MV-4-11 (cell line): ENCODE measurements at regions not wholly inside any gene's neighbourhood (a gene's known extent, or its start where the extent isn't known, plus 50 kb on each side); places are given as distances from the start of the nearest gene placed in this dataset.
"Not testable (repeated sequence)": the region's sequence is repeated elsewhere in the genome, so short reads cannot be mapped to it uniquely, and the experiment has no call there.

ENCODE experiments used
- DNase-seq: peaks from one replicate; lab custom pipeline; 2025; lab: John Stamatoyannopoulos, UW

DNA sequence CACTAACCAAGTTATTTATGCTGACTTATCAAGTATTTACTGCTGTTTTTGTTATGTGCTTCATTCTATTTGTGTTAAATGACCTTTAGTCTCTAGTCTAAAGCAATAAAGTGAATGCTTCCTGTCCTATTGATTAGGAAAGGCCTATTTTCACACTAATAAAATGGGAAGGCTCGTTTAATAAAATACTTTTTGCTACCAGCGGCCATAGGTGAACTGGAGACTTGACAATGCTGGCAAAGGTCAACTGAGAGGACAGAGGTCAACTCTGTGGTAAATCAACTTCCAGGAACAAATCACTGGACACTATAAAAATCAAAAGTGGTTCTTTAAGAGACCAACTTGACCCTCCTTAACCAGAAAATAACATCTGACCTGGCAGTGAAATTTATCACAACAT is 634.3 kb downstream of the ISL1 start:
- DNase-seq, result no peak

DNA sequence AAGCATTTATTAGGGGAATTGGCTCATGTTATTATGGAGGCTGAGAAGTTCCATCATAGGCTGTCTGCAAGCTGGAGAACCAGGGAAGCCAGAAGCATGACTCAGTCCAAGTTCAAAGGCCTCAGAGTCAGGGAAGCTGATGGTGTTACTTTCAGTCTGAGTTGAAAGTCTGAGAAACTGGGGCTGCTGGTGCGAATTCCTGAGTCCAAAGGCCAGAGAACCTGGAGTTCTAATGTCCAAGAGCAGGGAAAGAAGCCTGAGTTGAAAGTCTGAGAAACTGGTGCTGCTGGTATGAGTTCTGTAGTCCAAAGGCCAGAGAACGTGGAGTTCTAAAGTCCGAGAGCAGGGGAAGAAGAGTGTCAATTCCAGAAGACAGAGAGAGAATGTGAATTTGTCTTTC is 641.1 kb downstream of the ISL1 start:
- DNase-seq, result no peak

DNA sequence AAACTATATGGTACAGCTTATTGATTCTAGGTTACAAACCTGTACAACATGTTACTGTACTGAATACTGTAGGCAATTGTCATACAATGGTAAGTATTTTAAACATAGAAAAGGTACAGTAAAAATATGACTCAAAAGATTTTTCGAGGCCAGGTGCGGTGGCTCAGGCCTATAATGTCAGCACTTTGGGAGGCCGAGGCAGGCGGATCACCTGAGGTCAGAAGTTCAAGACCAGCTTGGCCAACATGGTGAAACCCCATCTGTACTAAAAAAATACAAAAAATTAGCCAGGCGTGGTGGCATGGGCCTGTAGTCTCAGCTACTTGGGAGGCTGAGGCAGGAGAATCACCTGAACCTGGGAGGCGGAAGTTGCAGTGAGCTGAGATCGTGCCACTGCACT is 646.6 kb downstream of the ISL1 start:
- DNase-seq, result not testable (repeated sequence)

DNA sequence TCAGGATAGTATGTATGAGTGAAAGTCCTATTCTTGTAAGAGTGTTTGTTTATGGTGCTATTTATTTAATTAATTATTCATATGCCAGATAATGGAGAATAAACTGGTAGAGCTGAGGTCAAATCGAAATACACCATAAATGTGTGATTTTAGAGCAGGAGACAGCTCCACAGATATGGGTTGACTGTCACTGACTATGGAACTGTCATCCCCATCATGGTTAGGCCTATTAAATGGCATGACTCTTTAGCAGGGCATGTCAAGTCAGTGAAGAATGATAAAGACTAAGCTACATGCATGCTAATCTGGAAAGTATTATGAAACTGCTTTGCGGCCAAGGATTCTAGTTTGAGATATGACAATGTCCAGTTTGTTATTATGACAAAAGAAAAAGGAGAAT is 658.6 kb downstream of the ISL1 start:
- DNase-seq, result no peak

DNA sequence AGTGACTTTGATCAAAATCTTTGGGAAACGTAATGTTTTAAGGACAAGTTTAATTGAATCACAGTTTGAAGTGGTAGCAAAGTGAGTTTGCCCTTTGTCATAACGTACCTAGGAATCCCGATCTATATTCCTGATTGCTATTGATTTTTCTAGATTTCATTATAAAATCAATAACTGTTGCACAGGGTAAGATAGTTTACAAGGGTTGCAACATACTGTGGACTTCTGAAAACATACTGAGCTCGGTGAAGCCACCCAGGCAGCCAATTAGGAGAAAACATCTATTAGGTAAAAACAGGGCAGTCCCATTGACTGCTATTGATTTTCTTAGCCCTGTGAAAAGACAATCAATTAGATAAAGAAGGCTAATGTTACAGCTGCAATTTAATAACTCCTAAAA is 659.9 kb downstream of the ISL1 start:
- no peak for DNase-seq

DNA sequence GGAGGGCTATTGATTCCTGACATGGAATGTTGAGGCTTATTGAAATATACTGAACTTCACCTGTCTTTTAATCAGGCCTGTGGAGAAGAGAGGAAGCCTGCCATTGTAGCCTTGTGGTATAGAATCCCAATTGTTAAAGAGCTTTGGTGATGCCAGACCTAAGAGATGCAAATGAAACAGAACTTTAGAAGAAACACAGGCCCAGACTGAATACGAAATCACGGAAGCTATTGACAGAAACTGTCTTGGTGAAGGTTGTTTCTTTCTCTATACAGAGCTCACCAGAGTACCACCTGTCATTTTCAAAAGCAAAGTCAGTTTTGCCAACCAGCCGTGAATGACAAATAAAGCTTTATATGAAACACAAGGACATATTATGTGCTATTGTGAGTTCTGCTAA is 660.3 kb downstream of the ISL1 start:
- no peak for DNase-seq

DNA sequence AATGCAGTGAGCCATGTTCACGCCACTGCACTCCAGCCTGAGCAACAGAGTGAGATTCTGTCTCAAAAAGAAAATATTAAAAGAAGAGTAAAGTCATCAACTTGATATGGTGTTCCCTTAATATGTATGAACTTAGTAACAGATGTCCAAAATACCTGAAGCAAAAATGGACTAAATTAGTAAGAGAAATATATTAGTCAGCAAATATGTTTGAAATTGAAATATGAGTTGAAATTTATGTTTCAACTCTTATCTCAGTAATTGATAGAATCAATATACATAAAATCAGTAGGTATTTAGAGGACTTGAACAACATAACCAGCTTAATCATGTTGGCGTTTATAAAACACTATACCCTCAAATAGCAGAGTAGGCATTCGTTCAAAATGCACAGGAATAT is 668.5 kb downstream of the ISL1 start:
- DNase-seq, result no peak

DNA sequence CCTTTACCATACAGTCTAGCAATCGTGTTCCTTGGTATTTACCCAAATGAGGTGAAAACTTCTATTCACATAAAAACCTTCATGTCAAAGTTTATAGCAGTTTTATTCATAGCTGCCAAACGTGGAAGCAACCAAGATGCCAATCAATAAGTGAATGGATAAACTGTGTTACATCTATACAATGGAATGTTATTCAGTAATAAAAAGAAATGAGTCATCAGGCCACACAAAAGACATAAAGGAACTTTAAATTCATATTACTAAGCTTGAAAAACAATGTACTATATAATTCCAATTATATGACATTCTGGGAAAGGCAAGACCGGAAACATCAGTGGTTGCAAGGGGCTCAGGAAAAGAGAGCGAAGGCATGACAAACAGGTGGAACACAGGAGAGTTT is 679.9 kb downstream of the ISL1 start:
- DNase-seq, result no peak

DNA sequence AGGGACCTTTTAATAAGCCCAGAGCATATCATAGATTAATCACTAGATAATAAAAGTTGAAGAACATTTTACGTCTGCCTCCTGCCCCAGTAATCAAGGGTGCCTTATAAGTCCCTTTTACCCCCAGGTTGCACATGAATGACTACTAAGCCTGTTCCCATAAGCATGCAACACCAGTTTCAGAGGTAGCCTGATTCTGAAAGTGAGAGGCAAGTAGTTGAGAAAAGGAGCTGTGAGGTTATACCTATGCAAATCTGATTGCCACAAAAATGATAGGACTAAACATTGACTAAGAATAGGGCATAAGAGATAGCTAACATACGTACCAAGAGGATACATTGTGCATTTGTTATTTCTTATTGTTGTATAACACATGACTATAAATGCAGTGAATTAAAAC is 681.9 kb downstream of the ISL1 start:
- no peak for DNase-seq

DNA sequence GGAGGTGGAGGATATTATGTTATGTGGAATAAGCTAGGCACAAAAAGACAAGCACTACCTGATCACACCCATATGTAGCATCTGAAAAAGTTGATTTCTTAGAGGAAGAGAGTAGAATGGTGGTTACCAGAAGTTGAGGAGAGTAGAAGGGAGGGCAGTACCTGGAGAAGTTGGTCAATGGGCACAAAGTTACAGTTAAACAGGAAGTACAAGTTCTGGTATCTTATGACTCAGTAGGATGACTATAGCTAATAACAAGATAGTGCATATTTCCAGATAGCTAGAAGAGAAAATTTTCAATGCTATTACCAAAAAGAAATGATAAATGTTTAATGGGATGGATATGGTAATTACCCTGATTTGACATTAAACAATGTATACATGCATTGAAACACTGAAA is 686.7 kb downstream of the ISL1 start:
- no peak for DNase-seq

DNA sequence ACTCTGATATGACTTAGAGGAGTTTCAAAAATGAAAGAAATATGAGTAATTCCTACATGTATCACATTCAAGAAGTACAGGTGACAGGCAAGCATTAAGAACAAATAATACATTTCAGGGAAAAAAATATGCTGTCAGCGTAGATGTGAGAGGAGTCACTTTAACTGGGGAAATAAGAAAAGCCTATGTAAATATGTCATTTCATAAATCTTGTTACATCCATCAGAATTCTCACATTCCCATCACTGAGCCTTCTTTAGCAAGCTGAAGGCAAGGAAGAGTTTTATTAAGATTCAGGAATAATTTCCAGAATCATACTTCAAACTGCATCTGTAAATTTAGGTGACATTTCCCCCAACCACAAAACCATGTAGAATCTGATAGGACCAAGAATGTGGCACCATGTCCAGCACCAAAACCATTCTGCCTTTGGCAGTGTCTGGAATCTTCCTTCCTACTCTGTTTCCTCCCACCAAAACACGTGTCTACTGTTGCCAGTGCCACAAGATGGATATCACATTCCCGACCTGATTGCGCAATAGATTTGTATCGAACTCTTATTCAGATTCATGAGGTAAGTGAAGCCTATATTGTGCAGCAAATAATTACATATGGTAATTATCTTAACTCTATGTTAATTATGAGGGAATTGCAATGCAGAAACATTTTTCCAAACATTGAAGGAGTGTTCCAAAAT is 690.9 kb downstream of the ISL1 start:
- DNase-seq, result no peak

DNA sequence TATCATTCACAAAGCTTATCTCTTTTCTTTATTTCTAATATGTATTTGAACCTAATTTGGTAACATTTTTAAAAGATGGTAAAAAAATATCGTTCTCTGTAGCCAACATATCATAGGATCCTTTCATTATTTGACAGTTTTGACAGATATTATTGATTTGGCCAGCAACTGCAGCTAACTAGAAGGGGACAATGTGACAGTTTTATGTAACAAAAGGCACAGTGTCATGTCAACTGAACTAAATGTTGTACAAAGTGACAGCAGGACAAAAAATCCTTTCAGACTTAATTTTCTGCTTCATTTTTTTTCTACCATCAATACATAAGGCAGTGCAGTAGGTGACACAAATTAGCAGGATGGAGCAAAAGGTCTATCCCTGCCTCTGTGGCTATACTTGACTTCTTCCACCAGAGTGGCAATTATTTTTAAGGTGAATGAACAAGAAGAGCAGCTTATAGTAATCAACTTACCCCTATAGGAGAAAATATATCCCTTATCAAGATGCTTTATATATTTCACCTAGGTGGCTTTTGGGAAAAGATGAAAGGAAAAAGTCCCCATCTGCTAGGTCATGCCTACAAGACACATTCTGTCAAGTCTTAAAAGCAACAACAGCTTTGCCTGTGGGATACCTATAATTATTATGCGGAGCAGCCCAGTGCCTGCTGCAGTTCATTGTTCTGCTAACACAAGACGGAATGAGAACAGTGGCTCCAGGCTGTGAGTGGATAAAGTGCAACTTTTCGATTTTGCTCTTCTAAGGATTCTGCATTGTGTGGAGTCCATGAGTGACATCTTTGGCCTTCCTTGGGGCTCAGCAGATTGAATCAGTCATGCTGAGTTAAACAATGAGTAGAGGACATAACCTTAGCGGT is 694.9 kb downstream of the ISL1 start:
- DNase-seq, result no peak

DNA sequence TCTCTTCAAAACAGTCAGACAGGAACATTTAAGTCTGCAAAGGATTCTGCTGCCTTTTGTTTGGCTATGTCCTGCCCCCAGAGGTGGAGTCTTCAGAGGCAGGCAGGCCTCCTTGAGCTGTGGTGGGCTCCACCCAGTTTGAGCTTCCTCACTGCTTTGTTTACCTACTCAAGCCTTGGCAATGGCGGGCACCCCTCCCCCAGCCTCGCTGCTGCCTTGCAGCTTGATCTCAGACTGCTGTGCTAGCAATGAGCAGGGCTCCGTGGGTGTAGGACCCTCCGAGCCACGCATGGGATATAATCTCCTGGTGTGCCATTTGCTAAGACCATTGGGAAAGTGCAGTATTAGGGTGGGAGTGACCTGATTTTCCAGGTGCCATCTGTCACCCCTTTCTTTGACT is 685.4 kb upstream of the ITGA1 start:
- DNase-seq, result not testable (repeated sequence)

DNA sequence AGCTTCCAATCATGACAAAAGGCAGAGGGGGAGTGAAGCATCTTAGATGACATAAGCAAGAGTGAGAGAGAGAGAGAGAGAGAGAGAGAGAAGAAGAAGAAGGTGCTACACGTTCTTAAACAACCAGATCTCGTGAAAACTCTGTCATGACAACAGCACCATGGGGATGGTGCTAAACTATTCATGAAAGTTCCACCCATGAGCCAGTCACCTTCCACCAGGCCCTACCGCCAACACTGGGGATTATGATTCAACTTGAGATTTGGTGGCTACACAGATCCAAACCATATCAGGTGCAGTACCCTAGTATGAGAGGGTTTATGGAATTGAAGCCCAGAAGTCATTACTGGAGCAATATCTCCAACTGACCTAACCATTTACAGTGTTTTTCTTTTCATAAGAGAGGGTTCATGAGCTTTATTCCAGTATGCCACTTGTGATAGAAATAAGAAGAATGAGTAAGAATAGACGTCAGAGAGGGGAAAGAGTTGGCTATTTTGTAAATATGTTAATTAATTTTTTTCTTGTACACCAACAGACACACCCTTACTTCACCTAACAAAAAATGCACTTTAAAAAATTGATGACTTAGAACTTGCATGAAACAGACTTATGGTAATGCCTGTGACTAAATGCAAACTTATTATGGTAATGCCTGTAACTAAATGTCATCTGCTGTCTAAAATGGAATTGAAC is 680.4 kb upstream of the ITGA1 start:
- no peak for DNase-seq

DNA sequence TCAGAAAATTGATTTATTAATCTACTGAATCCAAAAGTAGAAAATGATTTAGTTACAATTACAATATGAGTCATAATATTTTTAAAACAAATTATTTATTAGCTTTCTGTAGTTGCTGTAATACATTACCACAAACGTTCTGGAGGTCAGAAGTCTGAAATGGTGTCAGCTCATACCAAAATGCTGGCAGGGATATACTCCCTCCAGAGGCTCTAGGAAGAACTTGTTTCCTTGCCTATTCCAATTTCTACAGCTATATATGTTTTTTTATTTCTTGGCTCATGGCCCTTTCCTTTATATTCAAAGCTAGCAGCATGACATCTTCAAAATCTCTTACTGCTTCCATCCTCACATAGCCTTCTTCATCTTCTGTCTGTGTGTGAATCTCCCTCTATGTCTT is 667.9 kb upstream of the ITGA1 start:
- DNase-seq, result no peak

DNA sequence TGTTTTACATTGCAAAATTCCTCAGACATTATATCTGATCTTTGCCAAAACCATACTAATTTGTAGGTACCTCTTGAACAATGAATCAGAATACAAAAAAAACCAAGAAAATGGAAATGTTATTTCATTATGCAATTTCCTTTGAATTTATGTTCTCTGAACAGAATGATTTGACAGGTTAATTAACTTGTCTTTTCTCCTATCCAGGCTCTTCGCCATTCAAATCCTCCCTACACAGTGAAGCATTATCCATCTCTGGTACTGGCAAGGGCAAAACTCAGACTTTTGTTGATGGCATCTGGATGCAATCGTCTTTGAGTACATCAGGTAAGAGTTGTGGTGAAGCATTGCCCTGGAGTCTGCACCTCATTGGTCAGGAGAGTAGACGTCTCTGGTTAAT is 655.7 kb upstream of the ITGA1 start:
- no peak for DNase-seq

DNA sequence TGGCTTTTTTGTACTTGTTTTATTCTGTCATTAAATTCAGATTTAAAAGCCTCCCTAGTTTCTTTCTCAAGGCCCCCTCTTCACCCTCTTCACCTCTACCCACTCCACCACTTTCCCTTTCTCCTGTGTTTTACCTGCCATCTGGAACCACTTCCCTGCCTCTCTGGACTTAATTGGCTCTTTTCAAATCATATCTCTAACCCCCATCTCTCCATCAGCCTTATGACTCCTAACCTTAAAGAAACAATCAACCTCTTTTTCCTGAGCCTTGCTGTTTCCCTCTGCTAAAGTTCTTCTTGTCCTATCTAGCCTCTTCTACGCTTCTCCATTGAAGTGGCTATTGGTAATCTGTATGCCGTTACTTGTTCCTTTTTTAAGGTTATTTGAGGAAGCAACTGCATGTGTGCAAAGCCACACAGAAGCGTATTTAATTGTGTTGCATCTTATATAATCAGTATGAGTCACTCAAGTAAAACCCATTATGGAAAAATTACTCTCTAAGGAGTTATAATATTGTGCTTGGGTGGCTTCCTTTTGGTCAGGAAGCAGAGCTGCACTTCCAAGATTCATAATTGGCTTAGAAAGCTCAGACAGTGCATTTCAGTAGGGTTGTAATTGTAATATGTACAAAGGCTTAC is 653.6 kb upstream of the ITGA1 start:
- peak; percentile 87 for DNase-seq

DNA sequence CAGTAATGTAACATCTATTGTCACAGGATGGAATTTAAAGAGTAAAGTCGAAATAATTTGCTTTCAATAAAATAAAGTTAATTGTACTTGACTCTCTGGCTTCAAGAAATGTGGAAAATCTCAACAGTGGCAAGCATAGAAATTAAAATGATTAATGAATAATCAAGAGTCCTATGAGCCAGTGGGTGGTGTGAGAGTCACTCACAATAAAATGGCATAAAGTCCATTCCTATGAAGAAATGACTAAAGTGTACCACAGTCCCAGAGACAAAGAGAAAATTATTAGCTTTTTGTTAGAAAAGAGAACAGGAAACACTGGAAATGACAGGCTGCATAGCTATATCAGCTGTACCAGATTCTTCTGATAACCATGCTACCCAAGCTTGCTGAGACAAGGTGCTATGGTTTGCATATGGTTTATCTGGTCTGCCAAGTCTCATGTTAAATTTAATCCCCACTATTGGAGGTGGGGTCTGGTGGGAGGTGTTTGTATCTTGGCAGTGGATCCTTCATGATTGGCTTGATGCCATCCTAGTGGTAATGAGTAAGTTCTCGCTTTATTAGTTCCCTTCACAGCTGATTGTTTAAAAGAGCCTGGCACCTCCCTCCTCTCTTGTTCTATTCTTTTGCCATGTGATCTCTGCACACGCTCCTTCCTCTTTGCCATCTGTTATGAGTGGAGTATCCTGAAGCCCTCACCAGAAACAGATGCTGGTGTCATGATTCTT is 647.7 kb upstream of the ITGA1 start:
- no peak for DNase-seq

DNA sequence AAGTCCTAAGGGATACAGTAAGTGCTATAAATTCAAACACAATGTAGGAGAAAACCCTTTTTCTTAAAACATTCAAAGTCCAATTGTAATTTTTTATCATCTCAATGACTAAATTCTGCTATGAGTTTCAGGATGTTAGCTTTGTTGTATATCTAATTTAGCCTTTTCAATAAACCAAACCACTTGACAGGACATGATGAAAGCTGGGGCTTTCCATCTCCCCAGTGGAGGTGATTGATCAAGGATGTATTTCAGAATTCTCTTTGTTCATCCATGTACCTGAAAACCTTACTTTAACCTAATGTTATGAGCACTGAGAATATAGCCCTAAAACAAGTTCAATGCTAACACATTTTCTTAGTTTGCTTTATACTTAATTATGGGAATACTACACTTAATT is 639.0 kb upstream of the ITGA1 start:
- no peak for DNase-seq

DNA sequence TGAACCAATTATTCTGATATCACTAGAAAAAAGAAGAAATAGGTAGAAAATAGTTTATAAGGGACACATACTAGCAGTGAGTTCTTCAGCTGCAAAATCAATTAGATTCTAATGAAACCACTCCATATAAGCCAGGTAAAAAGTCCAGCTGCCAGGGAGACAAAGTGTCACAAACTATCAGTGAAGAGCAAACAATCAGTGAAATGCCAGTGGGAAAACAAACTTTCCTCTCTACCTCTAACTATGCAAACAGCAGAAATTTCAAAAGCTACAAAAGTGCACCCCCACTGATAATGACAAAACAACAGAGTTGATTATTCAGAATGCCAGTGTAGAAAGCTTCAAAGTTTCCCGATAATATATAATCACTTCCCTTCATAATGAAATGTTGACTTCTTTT is 637.2 kb upstream of the ITGA1 start:
- DNase-seq, result no peak

DNA sequence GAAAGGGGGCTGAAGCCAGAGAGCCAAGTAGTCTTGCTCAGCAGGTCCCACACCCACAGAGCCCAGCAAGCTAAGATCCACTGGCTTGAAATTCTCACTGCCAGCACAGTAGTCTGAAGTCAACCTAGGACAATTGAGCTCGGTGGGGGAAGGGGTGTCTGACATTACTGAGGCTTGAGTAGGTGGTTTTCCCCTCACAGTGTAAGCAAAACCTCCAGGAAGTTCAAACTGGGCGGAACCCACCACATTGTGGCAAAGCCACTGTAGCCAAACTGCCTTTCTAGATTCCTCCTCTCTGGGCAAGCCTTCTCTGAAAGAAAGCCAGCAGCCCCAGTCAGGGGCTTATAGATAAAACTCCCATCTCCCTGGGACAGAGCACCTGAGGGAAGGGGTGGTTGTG is 630.9 kb upstream of the ITGA1 start:
- DNase-seq, result not testable (repeated sequence)

DNA sequence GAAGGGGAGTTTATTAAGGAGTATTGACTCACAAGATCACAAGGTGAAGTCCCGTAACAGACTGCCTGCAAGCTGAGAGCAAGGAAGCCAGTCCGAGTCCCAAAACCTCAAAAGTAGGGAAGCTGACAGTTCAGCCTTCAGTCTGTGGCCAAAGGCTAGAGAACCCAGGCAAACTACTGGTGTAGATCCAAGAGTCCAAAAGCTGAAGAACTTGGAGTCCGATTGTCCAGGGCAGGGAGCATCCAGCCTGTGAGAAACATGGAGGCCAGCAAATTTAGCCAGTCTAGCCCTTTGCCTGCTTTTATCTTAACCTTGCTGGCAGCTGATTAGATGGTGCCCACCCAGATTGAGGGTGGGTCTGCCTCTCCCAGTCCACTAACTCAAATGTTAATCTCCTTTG is 621.9 kb upstream of the ITGA1 start:
- not testable (repeated sequence) for DNase-seq
